ENCODE measurements at regions not wholly inside any gene's neighbourhood (a gene's known extent, or its start where the extent isn't known, plus 50 kb on each side); places are given as distances from the start of the nearest gene placed in this dataset.

DNA sequence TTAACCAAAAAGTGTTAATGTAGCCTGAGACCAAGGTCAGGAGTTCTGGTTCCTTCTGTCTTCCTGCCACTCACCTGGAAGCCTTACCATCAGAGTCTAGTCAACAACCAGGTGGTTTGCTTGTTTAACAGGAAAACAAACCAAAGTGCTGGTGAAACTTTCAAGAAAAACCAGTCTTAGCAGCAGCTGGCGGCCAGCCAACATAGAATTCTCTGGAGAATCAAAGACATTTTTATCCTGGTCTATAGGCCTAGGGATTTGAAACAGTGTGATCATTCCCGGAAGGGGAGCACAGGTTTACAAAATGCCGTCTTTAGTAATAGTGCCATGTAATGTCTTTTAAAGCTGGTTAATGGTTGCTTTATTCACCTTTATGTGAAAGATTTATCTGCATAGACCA lies 146.6 kb upstream of the AKIRIN2 start:
- DNase-seq (ENCODE audit: low spot score) (no peak), ATAC-seq (no peak), FAIRE-seq (no peak)
- no peaks in the 10 kb centered on the region for H3K36me3 ChIP-seq (replicated peaks in 1 of 2; ENCODE audit: control insufficient read depth in 1 of 2, insufficient read depth in 2 of 2, low read length in 2 of 2)
- ChIA-PET POLR2A (no interaction called here), CTCF (ENCODE audit: low intra/inter-chr PET ratio, low total read pairs) (no interaction called here)
- H3K4me3 ChIP-seq (replicated peaks in 1 of 3; ENCODE audit: insufficient read depth in 1 of 3, low read depth in 2 of 3, low read length in 3 of 3): no peak overlapping the region
- TF ChIP-seq ZNF331 (CRISPR knock-in tag; IDR thresholded peaks at IDR 0.05) (no peak), ZFP1 (CRISPR knock-in tag; IDR thresholded peaks at IDR 0.05) (no peak), PTBP1 (IDR thresholded peaks at IDR 0.05; ENCODE audit: low read depth, low read length, poor library complexity, severe bottlenecking) (no peak)
- no peaks in the 10 kb centered on the region; a peak in 1 of 5 replicates for H3K27me3 ChIP-seq (ENCODE audit: control insufficient read depth in 1 of 2, insufficient read depth in 2 of 2, low read length in 2 of 2)
- 87% methylated on average over 3 of the region's 3 CpGs for WGBS (ENCODE audit: low lambda C conversion rate)
- no peaks in the 10 kb centered on the region for H3K79me2 ChIP-seq (ENCODE audit: insufficient read depth, low read length)
- H3K9me3 ChIP-seq (ENCODE audit: low read length): no peaks in the 10 kb centered on the region
- no peaks in the 10 kb centered on the region for H3K4me1 ChIP-seq (ENCODE audit: insufficient read depth, low read length)
- H3K9ac ChIP-seq (ENCODE audit: insufficient read depth, low read depth, low read length): no peak overlapping the region
- H2AFZ ChIP-seq (ENCODE audit: low read length): no peak overlapping the region
- no TSS peak for BruUV-seq (replicated peaks)
- no peak overlapping the region for H3K4me2 ChIP-seq (ENCODE audit: low read depth, low read length)
- H4K20me1 ChIP-seq (ENCODE audit: insufficient read depth, low read length): no peaks in the 10 kb centered on the region
- intact Hi-C loops (cut with micrococcal nuclease; ENCODE audit: unreplicated experiment): no loop called here
- H3K27ac ChIP-seq (ENCODE audit: extremely low read length, insufficient read depth, low read length): no peak overlapping the region
- in situ Hi-C loops (cut with HindIII; ENCODE audit: extremely low pct_ligation_motif_present, low pct_unique_long_range_greater_than_20kb): no loop called here

- Histone ChIP-seq H3K27me3 (ENCODE audit: control insufficient read depth in 1 of 2, insufficient read depth in 2 of 2, low read length in 2 of 2) (no peaks in the 10 kb centered on the region; a peak in 1 of 5 replicates), H4K20me1 (ENCODE audit: insufficient read depth, low read length) (no peaks in the 10 kb centered on the region), H3K9me3 (ENCODE audit: low read length) (no peaks in the 10 kb centered on the region), H3K79me2 (ENCODE audit: insufficient read depth, low read length) (no peaks in the 10 kb centered on the region), H3K4me3 (replicated peaks in 1 of 3; ENCODE audit: insufficient read depth in 1 of 3, low read depth in 2 of 3, low read length in 3 of 3) (no peak overlapping the region), H3K4me1 (ENCODE audit: insufficient read depth, low read length) (no peaks in the 10 kb centered on the region), H3K9ac (ENCODE audit: insufficient read depth, low read depth, low read length) (no peak overlapping the region), H3K27ac (ENCODE audit: extremely low read length, insufficient read depth, low read length) (no peak overlapping the region), H2AFZ (ENCODE audit: low read length) (no peak overlapping the region), H3K36me3 (replicated peaks in 1 of 2; ENCODE audit: control insufficient read depth in 1 of 2, insufficient read depth in 2 of 2, low read length in 2 of 2) (no peaks in the 10 kb centered on the region), H3K4me2 (ENCODE audit: low read depth, low read length) (no peak overlapping the region)
- no peak for TF ChIP-seq RFXAP (CRISPR knock-in tag; IDR thresholded peaks at IDR 0.05; ENCODE audit: borderline replicate concordance)
- no peak for TF ChIP-seq RFX3 (CRISPR knock-in tag; IDR thresholded peaks at IDR 0.05)
- TF ChIP-seq HOXD1 (CRISPR knock-in tag; IDR thresholded peaks at IDR 0.05): no peak
- TF ChIP-seq FOSL1 (CRISPR knock-in tag; IDR thresholded peaks at IDR 0.05; ENCODE audit: borderline replicate concordance): no peak
- no peak for TF ChIP-seq GATA4 (IDR thresholded peaks at IDR 0.05; ENCODE audit: borderline replicate concordance, low read depth)
- no peak for TF ChIP-seq ZNF232 (CRISPR knock-in tag; IDR thresholded peaks at IDR 0.05; ENCODE audit: borderline replicate concordance)
- no peak for TF ChIP-seq FOXO1 (CRISPR knock-in tag; IDR thresholded peaks at IDR 0.05)
- no peak for TF ChIP-seq MTA3 (CRISPR knock-in tag; IDR thresholded peaks at IDR 0.05)
- intact Hi-C loops (cut with micrococcal nuclease; ENCODE audit: unreplicated experiment): no loop called here
- no TSS peak for BruUV-seq (replicated peaks)
- 96% methylated on average over 1 of the region's 1 CpG for WGBS (ENCODE audit: low lambda C conversion rate)
- FAIRE-seq (no peak), DNase-seq (ENCODE audit: low spot score) (no peak), ATAC-seq (no peak)
- in situ Hi-C loops (cut with HindIII; ENCODE audit: extremely low pct_ligation_motif_present, low pct_unique_long_range_greater_than_20kb): no loop called here
- ChIA-PET CTCF (ENCODE audit: low intra/inter-chr PET ratio, low total read pairs) (no interaction called here), POLR2A (no interaction called here)
Measured at GRCh38 chr6:87847830-87848210, 145.8 kb upstream of the AKIRIN2 start.
